ENCODE measurements at regions not wholly inside any gene's neighbourhood (a gene's known extent, or its start where the extent isn't known, plus 50 kb on each side); places are given as distances from the start of the nearest gene placed in this dataset.

DNA sequence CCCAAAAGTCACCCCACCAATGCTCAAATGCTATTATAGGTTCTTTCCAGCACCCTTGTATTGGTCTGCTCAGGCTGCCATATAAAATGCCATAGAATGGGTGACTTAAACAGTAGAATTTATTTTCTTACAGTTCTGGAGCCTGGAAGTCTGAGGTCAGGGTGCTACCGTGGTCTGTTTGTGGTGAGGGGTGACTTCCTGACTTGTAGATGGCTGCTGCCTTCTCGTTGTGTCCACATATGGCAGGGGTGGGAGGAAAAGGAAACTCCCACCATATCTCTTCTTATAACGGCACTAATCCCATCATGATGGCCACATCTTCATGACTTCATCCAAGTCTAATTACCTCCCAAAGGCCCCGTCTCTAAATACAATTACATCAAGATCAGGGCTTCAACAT lies 257.8 kb upstream of the TARS1 start:
- no peak for TF ChIP-seq POLR2A (IDR thresholded peaks at IDR 0.05)
- TF ChIP-seq, protein P1, sequence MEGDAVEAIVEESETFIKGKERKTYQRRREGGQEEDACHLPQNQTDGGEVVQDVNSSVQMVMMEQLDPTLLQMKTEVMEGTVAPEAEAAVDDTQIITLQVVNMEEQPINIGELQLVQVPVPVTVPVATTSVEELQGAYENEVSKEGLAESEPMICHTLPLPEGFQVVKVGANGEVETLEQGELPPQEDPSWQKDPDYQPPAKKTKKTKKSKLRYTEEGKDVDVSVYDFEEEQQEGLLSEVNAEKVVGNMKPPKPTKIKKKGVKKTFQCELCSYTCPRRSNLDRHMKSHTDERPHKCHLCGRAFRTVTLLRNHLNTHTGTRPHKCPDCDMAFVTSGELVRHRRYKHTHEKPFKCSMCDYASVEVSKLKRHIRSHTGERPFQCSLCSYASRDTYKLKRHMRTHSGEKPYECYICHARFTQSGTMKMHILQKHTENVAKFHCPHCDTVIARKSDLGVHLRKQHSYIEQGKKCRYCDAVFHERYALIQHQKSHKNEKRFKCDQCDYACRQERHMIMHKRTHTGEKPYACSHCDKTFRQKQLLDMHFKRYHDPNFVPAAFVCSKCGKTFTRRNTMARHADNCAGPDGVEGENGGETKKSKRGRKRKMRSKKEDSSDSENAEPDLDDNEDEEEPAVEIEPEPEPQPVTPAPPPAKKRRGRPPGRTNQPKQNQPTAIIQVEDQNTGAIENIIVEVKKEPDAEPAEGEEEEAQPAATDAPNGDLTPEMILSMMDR (IDR thresholded peaks at IDR 0.05): no peak
- no peak for TF ChIP-seq POLR2AphosphoS5 (IDR thresholded peaks at IDR 0.05; ENCODE audit: insufficient read depth in 1 of 2, low read depth in 1 of 2)

All from vagina (tissue), 2 donors.